NK-92 treated with Interleukin-12 subunit alpha and Interleukin-12 subunit beta, amount 100 ng/mL, for 24 hours (cell line): ENCODE measurements at regions not wholly inside any gene's neighbourhood (a gene's known extent, or its start where the extent isn't known, plus 50 kb on each side); places are given as distances from the start of the nearest gene placed in this dataset.

ENCODE experiments used
- DNase-seq: peaks from one replicate; lab custom pipeline; 2025; lab: John Stamatoyannopoulos, UW

GRCh38 chr10:113442336-113442735 lies 110.5 kb upstream of the HABP2 start:
- no peak for DNase-seq

GRCh38 chr10:113443141-113443925 lies 109.5 kb upstream of the HABP2 start:
- no peak for DNase-seq

GRCh38 chr10:113444766-113445365 lies 108.0 kb upstream of the HABP2 start:
- DNase-seq, result no peak

GRCh38 chr10:113445736-113446135 lies 107.1 kb upstream of the HABP2 start:
- DNase-seq, result no peak

- DNase-seq, result no peak
Measured at GRCh38 chr10:113446739-113447138, 106.1 kb upstream of the HABP2 start.

GRCh38 chr10:113447278-113447677 lies 105.6 kb upstream of the HABP2 start:
- DNase-seq, result no peak

GRCh38 chr10:113449006-113449695 lies 103.7 kb upstream of the HABP2 start:
- DNase-seq, result no peak

- no peak for DNase-seq
Measured at GRCh38 chr10:113450046-113450804, 102.6 kb upstream of the HABP2 start.

GRCh38 chr10:113450906-113451305 lies 101.9 kb upstream of the HABP2 start:
- DNase-seq, result no peak

GRCh38 chr10:113452146-113452845 lies 100.6 kb upstream of the HABP2 start:
- DNase-seq, result no peak

- no peak for DNase-seq
Measured at GRCh38 chr10:113453351-113453750, 99.5 kb upstream of the HABP2 start.

- no peak for DNase-seq
Measured at GRCh38 chr10:113454341-113455061, 98.4 kb upstream of the HABP2 start.

GRCh38 chr10:113455947-113456346 lies 96.9 kb upstream of the HABP2 start:
- DNase-seq, result no peak

GRCh38 chr10:113456741-113457140 lies 96.1 kb upstream of the HABP2 start:
- DNase-seq, result no peak

GRCh38 chr10:113457408-113457807 lies 95.4 kb upstream of the HABP2 start:
- DNase-seq, result no peak

GRCh38 chr10:113458451-113458850 lies 94.4 kb upstream of the HABP2 start:
- no peak for DNase-seq

- no peak for DNase-seq
Measured at GRCh38 chr10:113458944-113459343, 93.9 kb upstream of the HABP2 start.

GRCh38 chr10:113459626-113460280 lies 93.1 kb upstream of the HABP2 start:
- no peak for DNase-seq

GRCh38 chr10:113463083-113463482 lies 89.8 kb upstream of the HABP2 start:
- no peak for DNase-seq

- DNase-seq, result no peak
Measured at GRCh38 chr10:113463777-113464176, 89.1 kb upstream of the HABP2 start.

- no peak for DNase-seq
Measured at GRCh38 chr10:113469796-113470195, 83.1 kb upstream of the HABP2 start.
